Cardiac fibroblast (primary cell): ENCODE measurements at regions not wholly inside any gene's neighbourhood (a gene's known extent, or its start where the extent isn't known, plus 50 kb on each side); places are given as distances from the start of the nearest gene placed in this dataset.
"Not testable (repeated sequence)": the region's sequence is repeated elsewhere in the genome, so short reads cannot be mapped to it uniquely, and the experiment has no call there.

Experiments used
- DNase-seq, 2 donors: peaks; one replicate each; pipeline versions ENCODE4 v3.0.0 to v3.0.0-alpha.2; 2010; ENCODE audit warnings: low read depth in 2 of 2
- H3K4me3 ChIP-seq, 2 donors: replicated peaks in 1 of 2; 1 replicate in 1 of 2; 2 replicates in 1 of 2; pipeline ENCODE4 v1.5.1; 2011; ENCODE audit warnings: low read depth in 2 of 2, low read length in 2 of 2, mild to moderate bottlenecking in 2 of 2, moderate library complexity in 1 of 2
- TF ChIP-seq, protein P1 (sequence below): IDR thresholded peaks from one replicate; pipeline ENCODE4 v1.5.1; 2011; ENCODE audit warnings: low read depth, mild to moderate bottlenecking, low read length, inconsistent platforms

DNA sequence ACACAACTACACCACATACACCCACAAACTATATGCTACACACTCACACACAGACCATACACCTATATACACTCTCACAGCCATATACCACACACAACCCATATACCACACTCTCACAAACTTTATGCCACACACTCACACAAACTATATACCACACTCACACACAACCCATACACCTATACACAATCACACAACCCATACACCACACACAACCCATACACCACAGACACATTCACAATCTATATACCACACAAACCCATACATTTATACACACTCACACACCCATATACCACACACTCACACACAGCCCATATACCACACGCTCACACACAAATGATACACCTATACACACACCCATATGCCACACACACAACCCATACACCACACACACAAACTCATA, 163.3 kb downstream of the TMEM121 start:
- H3K4me3 ChIP-seq, result no peak overlapping the region
- no peak for DNase-seq
- TF ChIP-seq, protein P1, sequence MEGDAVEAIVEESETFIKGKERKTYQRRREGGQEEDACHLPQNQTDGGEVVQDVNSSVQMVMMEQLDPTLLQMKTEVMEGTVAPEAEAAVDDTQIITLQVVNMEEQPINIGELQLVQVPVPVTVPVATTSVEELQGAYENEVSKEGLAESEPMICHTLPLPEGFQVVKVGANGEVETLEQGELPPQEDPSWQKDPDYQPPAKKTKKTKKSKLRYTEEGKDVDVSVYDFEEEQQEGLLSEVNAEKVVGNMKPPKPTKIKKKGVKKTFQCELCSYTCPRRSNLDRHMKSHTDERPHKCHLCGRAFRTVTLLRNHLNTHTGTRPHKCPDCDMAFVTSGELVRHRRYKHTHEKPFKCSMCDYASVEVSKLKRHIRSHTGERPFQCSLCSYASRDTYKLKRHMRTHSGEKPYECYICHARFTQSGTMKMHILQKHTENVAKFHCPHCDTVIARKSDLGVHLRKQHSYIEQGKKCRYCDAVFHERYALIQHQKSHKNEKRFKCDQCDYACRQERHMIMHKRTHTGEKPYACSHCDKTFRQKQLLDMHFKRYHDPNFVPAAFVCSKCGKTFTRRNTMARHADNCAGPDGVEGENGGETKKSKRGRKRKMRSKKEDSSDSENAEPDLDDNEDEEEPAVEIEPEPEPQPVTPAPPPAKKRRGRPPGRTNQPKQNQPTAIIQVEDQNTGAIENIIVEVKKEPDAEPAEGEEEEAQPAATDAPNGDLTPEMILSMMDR, result no peak

GRCh38 chr14:105690671-105691070, 164.3 kb downstream of the TMEM121 start:
- no peak for DNase-seq
- no peak overlapping the region for H3K4me3 ChIP-seq
- TF ChIP-seq, protein P1, result no peak

GRCh38 chr14:105691321-105692109, 165.1 kb downstream of the TMEM121 start:
- DNase-seq, H3K4me3 ChIP-seq: not testable (repeated sequence)

- DNase-seq, H3K4me3 ChIP-seq: not testable (repeated sequence)
Measured at GRCh38 chr14:105692110-105692685, 165.8 kb downstream of the TMEM121 start.

DNA sequence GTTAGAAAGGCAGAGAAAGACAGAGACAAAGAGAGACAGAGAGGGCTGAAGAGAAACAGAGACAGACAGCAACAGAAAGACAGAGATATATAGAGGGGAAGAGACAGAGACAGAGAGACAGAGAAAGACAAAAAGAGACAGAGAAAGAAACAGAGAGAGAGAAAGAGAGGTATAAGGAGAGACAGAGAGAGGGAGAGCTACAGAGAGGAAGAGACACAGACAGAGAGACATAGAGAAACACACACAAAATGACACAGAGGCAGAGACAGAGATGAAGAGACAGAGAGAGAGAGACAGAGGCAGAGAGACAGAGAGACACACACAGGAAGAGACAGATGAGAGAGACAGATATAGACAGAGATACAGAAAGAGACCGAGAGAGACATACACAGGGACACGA, 168.6 kb downstream of the TMEM121 start:
- no peak overlapping the region for H3K4me3 ChIP-seq
- TF ChIP-seq, protein P1, result no peak
- DNase-seq, result no peak

GRCh38 chr14:105696388-105696787, 170.0 kb downstream of the TMEM121 start:
- DNase-seq, H3K4me3 ChIP-seq: not testable (repeated sequence)

DNA sequence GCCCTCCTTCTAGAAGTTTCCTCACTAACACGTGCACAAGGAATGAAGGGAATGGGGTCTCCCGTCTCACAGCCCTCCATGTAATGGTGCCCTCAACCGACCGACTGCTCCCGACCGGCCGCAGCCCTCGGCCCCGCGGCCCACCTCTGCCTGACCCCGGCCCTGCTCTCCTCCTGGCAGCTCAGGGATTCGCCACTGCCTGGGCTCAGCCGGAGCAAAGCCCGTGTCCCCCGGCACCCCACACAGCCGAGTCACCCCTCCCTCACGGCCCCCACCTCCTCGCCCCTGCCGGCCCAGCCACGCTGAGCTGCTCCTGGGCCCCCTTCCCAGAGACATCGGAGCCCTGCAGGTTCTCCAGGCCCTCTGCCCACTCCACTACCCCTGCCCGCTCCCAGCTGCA, 171.0 kb downstream of the TMEM121 start:
- not testable (repeated sequence) for DNase-seq, H3K4me3 ChIP-seq

GRCh38 chr14:105697955-105698354, 171.6 kb downstream of the TMEM121 start:
- DNase-seq, H3K4me3 ChIP-seq: not testable (repeated sequence)

DNA sequence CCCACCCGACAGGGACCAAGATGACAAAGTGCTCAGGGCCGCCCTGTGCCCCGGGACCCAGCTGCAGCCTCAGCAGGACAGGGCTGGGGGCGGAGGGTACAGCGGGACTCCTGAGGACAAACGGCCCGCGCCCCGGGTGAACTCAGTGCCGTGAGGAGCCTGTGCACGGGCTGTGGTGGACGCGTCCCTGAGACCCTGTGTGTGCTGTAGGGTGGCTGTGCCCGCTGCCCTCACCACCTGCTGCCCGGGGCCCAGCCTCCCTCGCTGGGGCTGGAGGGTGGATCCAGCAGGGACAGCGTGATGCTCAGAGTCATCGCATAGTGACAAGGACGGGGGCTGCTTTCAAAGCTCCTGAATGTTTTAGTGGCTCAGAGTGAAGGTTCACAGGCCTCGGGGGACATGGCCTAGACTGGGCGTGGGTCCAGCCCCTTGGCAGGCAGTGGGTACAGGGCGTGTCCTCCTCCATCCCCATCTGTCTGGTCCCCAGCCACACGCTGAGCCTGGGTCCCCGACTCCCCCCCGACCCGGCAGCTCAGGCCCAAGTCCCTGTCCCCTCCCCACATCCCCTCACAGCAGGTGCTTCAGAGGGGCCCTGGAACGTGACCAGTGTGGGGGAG, 172.7 kb downstream of the TMEM121 start:
- DNase-seq, H3K4me3 ChIP-seq: not testable (repeated sequence)

DNA sequence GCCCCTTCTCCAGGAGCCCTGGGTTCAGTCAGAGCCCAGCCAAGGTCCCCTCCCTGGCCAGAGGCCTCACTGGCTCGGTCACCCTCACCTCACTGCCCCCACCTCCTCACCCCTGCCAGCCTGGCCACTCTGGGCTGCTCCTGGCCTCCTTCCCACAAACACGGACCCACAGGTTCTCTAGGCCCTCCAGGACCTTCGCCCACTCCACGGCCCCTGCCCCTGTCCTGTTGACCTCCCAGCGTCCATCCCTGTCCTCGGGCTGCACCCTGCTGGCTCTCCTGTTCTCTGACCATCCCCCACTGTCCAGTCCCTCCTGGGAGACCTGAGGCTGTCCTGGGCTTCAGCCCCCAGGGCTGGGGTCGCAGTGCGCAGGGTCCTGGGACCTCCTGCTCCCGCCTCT, 173.3 kb downstream of the TMEM121 start:
- not testable (repeated sequence) for H3K4me3 ChIP-seq, DNase-seq

DNA sequence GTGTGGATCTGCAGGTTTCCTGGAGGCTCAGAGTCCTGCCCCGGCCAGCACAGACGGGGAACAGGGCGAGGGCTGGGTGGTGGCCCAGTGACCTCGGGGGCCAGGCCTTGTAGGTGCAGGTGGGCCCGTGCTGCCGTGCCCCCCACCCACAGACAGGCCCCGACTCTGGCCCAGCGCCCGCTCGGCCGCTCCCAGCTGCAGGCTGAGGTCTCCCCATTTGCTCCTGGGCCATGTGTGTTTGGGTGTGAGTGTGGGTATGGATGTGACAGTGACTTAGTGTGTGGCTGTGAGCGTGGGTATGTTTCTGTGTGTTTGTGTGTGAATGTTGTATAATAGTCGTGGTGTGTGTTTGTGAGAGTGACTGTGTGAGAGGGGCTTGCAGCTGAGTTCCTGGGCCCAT, 173.8 kb downstream of the TMEM121 start:
- not testable (repeated sequence) for DNase-seq, H3K4me3 ChIP-seq
